ENCODE measurements at regions not wholly inside any gene's neighbourhood (a gene's known extent, or its start where the extent isn't known, plus 50 kb on each side); places are given as distances from the start of the nearest gene placed in this dataset.

DNA sequence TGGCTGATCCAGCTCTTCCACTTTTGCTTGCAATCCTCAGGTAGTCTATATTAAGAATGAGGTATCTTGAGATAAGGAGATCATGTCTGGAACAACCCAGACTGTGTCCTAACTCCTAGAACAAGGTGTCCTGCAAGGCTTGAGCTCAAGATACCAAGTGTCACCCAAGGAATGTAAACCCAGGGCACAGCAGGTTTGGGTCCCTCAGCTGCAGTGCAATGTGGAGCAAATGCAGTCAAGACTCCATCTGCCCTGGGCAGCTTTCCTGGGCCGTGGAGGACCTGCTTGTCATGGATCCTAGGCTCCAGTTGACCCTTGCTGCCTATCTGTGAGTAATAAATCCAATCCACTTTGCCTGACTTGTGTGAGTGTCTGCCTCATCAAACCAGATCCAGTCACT is 166.1 kb downstream of the OTOR start:
- FAIRE-seq, result no peak
- DNase-seq (ENCODE audit: low read depth, low spot score), result no peak
- no TSS peak for BruUV-seq (replicated peaks)
- H2AFZ ChIP-seq (ENCODE audit: control insufficient read depth, low read depth, low read length), result no peak overlapping the region
- no peaks in the 10 kb centered on the region for H3K36me3 ChIP-seq (ENCODE audit: control insufficient read depth in 2 of 2, insufficient read depth in 2 of 2, low read length in 1 of 2)
- H3K27ac ChIP-seq (ENCODE audit: control insufficient read depth, insufficient read depth), result no peak overlapping the region
- no peak overlapping the region for H3K4me2 ChIP-seq (ENCODE audit: control insufficient read depth, insufficient read depth)
- no peaks in the 10 kb centered on the region for H4K20me1 ChIP-seq (ENCODE audit: control insufficient read depth, insufficient read depth)
- no peaks in the 10 kb centered on the region for H3K4me1 ChIP-seq (ENCODE audit: control insufficient read depth, insufficient read depth, low read length)
- RAD21 ChIA-PET (ENCODE audit: unreplicated experiment), result no interaction called here
- no peaks in the 10 kb centered on the region for H3K79me2 ChIP-seq (ENCODE audit: control insufficient read depth, insufficient read depth, low read length)
- intact Hi-C loops (cut with micrococcal nuclease; ENCODE audit: unreplicated experiment) (no loop called here), in situ Hi-C loops (cut with MboI) (no loop called here)
- no peak overlapping the region for H3K4me3 ChIP-seq
- CTCF ChIA-PET, result no interaction called here
- POLR2A ChIA-PET, result no interaction called here
- no peaks in the 10 kb centered on the region for H3K9me3 ChIP-seq (replicated peaks; ENCODE audit: control insufficient read depth, insufficient read depth, low read length)
- no peaks in the 10 kb centered on the region for H3K27me3 ChIP-seq (replicated peaks in 1 of 2; ENCODE audit: control insufficient read depth in 2 of 2, insufficient read depth in 2 of 2, low read length in 1 of 2)
- SMC1A ChIA-PET (ENCODE audit: uncharacterized antibody, unreplicated experiment), result no interaction called here
- no peak for ATAC-seq
- WGBS (ENCODE audit: insufficient coverage, insufficient replicate concordance, low lambda C conversion rate, missing lambda C conversion rate), result 0% methylated on average over 1 of the region's 1 CpG
- TF ChIP-seq NBN (IDR thresholded peaks at IDR 0.05) (no peak), SMAD5 (IDR thresholded peaks at IDR 0.05; ENCODE audit: low read depth) (no peak), HDAC6 (IDR thresholded peaks at IDR 0.05; ENCODE audit: unreplicated experiment) (no peak), RFX5 (IDR thresholded peaks at IDR 0.05; ENCODE audit: low read depth, low read length) (no peak), PAX5 (IDR thresholded peaks at IDR 0.05; ENCODE audit: borderline replicate concordance, low read depth, low read length) (no peak), ESRRA (IDR thresholded peaks at IDR 0.05; ENCODE audit: low read length) (no peak), STAT1 (conservative IDR thresholded peaks at IDR 0.05) (no peak), POLR2AphosphoS5 (IDR thresholded peaks at IDR 0.05; ENCODE audit: low read length) (no peak), BMI1 (IDR thresholded peaks at IDR 0.05; ENCODE audit: borderline replicate concordance) (no peak), ASH2L (IDR thresholded peaks at IDR 0.05; ENCODE audit: borderline replicate concordance, low read depth) (no peak), SIN3A (IDR thresholded peaks at IDR 0.05; ENCODE audit: low read depth, low read length) (no peak), SMAD1 (IDR thresholded peaks at IDR 0.05; ENCODE audit: low read depth, partially characterized antibody) (no peak)
- TF ChIP-seq, protein P1, sequence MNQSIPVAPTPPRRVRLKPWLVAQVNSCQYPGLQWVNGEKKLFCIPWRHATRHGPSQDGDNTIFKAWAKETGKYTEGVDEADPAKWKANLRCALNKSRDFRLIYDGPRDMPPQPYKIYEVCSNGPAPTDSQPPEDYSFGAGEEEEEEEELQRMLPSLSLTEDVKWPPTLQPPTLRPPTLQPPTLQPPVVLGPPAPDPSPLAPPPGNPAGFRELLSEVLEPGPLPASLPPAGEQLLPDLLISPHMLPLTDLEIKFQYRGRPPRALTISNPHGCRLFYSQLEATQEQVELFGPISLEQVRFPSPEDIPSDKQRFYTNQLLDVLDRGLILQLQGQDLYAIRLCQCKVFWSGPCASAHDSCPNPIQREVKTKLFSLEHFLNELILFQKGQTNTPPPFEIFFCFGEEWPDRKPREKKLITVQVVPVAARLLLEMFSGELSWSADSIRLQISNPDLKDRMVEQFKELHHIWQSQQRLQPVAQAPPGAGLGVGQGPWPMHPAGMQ (IDR thresholded peaks at IDR 0.05; ENCODE audit: borderline replicate concordance), result no peak
- TF ChIP-seq, protein P2, sequence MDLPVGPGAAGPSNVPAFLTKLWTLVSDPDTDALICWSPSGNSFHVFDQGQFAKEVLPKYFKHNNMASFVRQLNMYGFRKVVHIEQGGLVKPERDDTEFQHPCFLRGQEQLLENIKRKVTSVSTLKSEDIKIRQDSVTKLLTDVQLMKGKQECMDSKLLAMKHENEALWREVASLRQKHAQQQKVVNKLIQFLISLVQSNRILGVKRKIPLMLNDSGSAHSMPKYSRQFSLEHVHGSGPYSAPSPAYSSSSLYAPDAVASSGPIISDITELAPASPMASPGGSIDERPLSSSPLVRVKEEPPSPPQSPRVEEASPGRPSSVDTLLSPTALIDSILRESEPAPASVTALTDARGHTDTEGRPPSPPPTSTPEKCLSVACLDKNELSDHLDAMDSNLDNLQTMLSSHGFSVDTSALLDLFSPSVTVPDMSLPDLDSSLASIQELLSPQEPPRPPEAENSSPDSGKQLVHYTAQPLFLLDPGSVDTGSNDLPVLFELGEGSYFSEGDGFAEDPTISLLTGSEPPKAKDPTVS (IDR thresholded peaks at IDR 0.05; ENCODE audit: low read depth, low read length), result no peak
- no peak overlapping the region for H3K9ac ChIP-seq (ENCODE audit: control insufficient read depth, insufficient read depth, low read length)
